ENCODE measurements at regions not wholly inside any gene's neighbourhood (a gene's known extent, or its start where the extent isn't known, plus 50 kb on each side); places are given as distances from the start of the nearest gene placed in this dataset.

- Histone ChIP-seq H3K27ac (ENCODE audit: low read length) (no peak overlapping the region), H3K4me2 (ENCODE audit: low read length) (no peak overlapping the region), H2AFZ (ENCODE audit: low read length) (no peak overlapping the region), H4K20me1 (ENCODE audit: low read length) (no peaks in the 10 kb centered on the region), H3K9ac (ENCODE audit: low read length) (no peak overlapping the region), H3F3A (ENCODE audit: low read length, unreplicated experiment) (no peaks in the 10 kb centered on the region), H3K9me3 (ENCODE audit: low read length) (no peaks in the 10 kb centered on the region), H3K4me1 (ENCODE audit: insufficient read depth, low read length) (no peaks in the 10 kb centered on the region), H3K79me2 (ENCODE audit: low read length) (no peaks in the 10 kb centered on the region), H3K9me2 (replicated peaks; ENCODE audit: low read length) (no peaks in the 10 kb centered on the region), H3K36me3 (ENCODE audit: low read depth, low read length) (no peaks in the 10 kb centered on the region), H3K4me3 (ENCODE audit: low read length) (no peak overlapping the region), H3K27me3 (ENCODE audit: low read length) (peaks cover 12% of the 10 kb centered on the region; the same call in 1 of the 2 replicates)
- ATAC-seq (no peak), DNase-seq (no peak)
- TF ChIP-seq EZH2 (IDR thresholded peaks at IDR 0.05; ENCODE audit: low read length, unreplicated experiment) (no peak), CTCF (conservative IDR thresholded peaks at IDR 0.05; ENCODE audit: low read depth, low read length) (no peak), EZH2phosphoT487 (IDR thresholded peaks at IDR 0.05; ENCODE audit: borderline replicate concordance, low read length) (no peak)
- CTCF ChIA-PET = no interaction called here
- intact Hi-C loops (cut with micrococcal nuclease) = no loop called here
- POLR2A ChIA-PET (ENCODE audit: unreplicated experiment) = no interaction called here
- no TSS peak for BruUV-seq (replicated peaks)
Observed at GRCh38 chr10:131655101-131655849, 245.5 kb upstream of the PPP2R2D start.

DNA sequence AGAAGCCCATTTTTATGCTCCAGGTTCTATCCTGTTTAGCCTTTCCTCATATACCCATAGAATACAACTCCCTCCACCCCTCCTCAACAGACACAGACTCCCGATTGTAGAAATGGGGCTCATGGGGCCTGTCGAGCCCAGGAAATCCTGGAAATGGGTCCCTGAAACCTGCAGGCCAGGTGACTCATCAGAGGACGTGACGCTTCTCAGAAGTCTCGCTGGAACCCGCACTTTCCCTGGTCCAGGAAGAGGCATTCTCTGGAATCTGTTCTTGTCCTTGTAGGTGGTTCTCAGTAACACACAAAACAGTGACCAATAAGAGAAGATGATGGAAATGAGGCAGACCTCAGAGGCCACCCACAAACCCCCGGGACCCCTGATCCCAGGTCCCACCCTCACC lies 244.8 kb upstream of the PPP2R2D start:
- no peaks in the 10 kb centered on the region for H4K20me1 ChIP-seq (ENCODE audit: low read length)
- ChIA-PET POLR2A (ENCODE audit: unreplicated experiment) (no interaction called here), CTCF (no interaction called here)
- no TSS peak for BruUV-seq (replicated peaks)
- no peaks in the 10 kb centered on the region for H3K79me2 ChIP-seq (ENCODE audit: low read length)
- H3K27me3 ChIP-seq (ENCODE audit: low read length) = peaks cover 12% of the 10 kb centered on the region; the same call in 1 of the 2 replicates
- no peaks in the 10 kb centered on the region for H3K9me2 ChIP-seq (replicated peaks; ENCODE audit: low read length)
- H3K4me1 ChIP-seq (ENCODE audit: insufficient read depth, low read length) = no peaks in the 10 kb centered on the region
- ATAC-seq (no peak), DNase-seq (no peak)
- no peak overlapping the region for H3K9ac ChIP-seq (ENCODE audit: low read length)
- intact Hi-C loops (cut with micrococcal nuclease) = no loop called here
- H3K27ac ChIP-seq (ENCODE audit: low read length) = no peak overlapping the region
- no peaks in the 10 kb centered on the region for H3K36me3 ChIP-seq (ENCODE audit: low read depth, low read length)
- H3F3A ChIP-seq (ENCODE audit: low read length, unreplicated experiment) = no peaks in the 10 kb centered on the region
- no peak overlapping the region for H2AFZ ChIP-seq (ENCODE audit: low read length)
- no peaks in the 10 kb centered on the region for H3K9me3 ChIP-seq (ENCODE audit: low read length)
- no peak overlapping the region for H3K4me2 ChIP-seq (ENCODE audit: low read length)
- no peak overlapping the region for H3K4me3 ChIP-seq (ENCODE audit: low read length)
- TF ChIP-seq CTCF (conservative IDR thresholded peaks at IDR 0.05; ENCODE audit: low read depth, low read length) (no peak), EZH2phosphoT487 (IDR thresholded peaks at IDR 0.05; ENCODE audit: borderline replicate concordance, low read length) (no peak), EZH2 (IDR thresholded peaks at IDR 0.05; ENCODE audit: low read length, unreplicated experiment) (no peak)

GRCh38 chr10:131656431-131656841 lies 244.4 kb upstream of the PPP2R2D start:
- H2AFZ ChIP-seq (ENCODE audit: low read length) = no peak overlapping the region
- H3F3A ChIP-seq (ENCODE audit: low read length, unreplicated experiment) = no peaks in the 10 kb centered on the region
- H3K9me3 ChIP-seq (ENCODE audit: low read length) = no peaks in the 10 kb centered on the region
- ATAC-seq = no peak
- H3K36me3 ChIP-seq (ENCODE audit: low read depth, low read length) = no peaks in the 10 kb centered on the region
- BruUV-seq (replicated peaks) = no TSS peak
- no peaks in the 10 kb centered on the region for H4K20me1 ChIP-seq (ENCODE audit: low read length)
- no peaks in the 10 kb centered on the region for H3K79me2 ChIP-seq (ENCODE audit: low read length)
- POLR2A ChIA-PET (ENCODE audit: unreplicated experiment) = no interaction called here
- H3K27me3 ChIP-seq (ENCODE audit: low read length) = peaks cover 12% of the 10 kb centered on the region; the same call in 1 of the 2 replicates
- no peak for DNase-seq
- no peaks in the 10 kb centered on the region for H3K4me1 ChIP-seq (ENCODE audit: insufficient read depth, low read length)
- no peak overlapping the region for H3K27ac ChIP-seq (ENCODE audit: low read length)
- no peak overlapping the region for H3K9ac ChIP-seq (ENCODE audit: low read length)
- H3K4me3 ChIP-seq (ENCODE audit: low read length) = no peak overlapping the region
- no peak overlapping the region for H3K4me2 ChIP-seq (ENCODE audit: low read length)
- TF ChIP-seq CTCF (conservative IDR thresholded peaks at IDR 0.05; ENCODE audit: low read depth, low read length) = no peak
- no peak for TF ChIP-seq EZH2 (IDR thresholded peaks at IDR 0.05; ENCODE audit: low read length, unreplicated experiment)
- CTCF ChIA-PET = no interaction called here
- intact Hi-C loops (cut with micrococcal nuclease) = no loop called here
- no peaks in the 10 kb centered on the region for H3K9me2 ChIP-seq (replicated peaks; ENCODE audit: low read length)
